ENCODE measurements at regions not wholly inside any gene's neighbourhood (a gene's known extent, or its start where the extent isn't known, plus 50 kb on each side); places are given as distances from the start of the nearest gene placed in this dataset.
"Not testable (repeated sequence)": the region's sequence is repeated elsewhere in the genome, so short reads cannot be mapped to it uniquely, and the experiment has no call there.

DNA sequence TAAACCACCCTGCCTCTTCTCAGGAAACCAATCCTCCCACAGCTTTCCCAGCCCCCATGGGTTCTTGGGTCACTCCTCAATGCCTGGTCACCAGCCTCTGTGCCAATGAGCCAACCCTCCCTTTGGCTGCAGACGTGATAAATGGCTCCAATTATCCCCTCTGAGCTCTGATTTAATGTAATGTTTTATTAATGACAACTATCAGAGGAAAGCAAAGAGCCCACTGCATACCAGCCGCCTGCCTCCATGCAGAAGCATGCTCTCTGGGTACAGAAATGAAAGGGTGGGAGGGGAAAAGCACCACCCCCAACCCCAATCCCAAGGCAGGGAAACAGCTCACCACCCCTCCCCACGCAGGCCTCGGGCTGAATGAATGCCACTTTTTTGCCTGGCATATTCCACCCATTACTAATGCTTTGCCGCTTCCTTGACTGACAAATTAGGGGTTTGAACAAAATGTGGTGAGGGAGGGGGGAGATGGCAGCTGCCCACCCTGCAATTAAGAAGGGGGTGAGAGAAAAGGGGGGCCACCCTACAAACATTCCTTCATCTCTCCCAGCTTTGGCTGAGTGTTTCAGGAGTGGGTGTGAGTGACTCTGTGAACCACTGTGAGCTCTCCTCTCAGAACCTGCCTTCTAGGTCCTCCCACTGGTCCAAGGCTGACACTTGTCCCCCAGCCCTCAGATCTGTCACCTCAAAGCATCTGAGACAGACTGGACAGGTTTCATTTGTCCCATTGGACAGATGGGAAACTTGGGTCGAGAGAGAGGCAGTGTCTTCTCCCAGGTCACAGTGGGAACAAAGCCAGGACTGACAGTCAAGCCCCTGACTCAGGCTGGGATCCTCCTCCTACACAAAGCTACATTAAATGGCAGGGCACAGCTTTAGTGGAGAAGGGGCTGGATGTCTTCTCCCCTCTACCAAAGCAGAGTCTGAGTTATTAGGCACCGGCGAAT, 161.5 kb downstream of the TMEM132E start:
- no peak for DNase-seq (ENCODE audit: low read depth in 2 of 2)

DNA sequence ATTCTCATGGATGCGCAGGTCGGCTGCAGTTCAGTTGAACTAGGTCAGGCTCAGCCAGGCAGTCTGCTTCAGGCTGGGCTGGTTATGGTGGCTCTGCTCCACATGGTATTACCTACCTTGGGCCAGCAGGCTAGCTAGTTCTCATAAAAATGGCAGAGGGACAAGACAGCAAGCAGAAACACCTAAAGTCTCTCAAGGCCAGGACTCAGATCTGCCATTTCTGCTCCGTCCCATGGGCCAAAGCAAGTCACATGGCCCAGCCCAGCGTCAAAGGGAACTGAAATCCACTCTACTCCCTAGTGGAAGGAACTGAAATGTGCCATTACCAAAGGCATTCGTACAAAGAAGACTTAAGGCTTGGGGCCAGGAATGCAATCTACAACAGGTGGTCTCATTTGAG, 160.0 kb downstream of the TMEM132E start:
- DNase-seq (ENCODE audit: low read depth in 2 of 2), result no peak

DNA sequence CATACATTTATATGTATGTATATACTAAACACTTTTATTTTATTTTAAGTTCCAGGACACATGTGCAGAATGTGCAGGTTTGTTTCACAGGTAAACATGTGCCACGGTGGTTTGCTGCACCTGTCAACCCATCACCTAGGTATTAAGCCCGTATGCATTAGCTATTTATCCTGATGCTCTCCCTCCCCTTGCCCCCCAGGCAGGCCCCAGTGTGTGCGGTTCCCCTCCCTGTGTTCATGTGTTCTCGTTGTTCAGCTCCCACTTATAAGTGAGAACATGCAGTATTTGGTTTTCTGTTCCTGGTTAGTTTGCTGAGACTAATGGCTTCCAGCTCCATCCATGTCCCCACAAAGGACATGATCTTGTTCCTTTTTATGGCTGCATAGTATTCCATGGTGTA, 158.3 kb downstream of the TMEM132E start:
- DNase-seq (ENCODE audit: low read depth in 2 of 2), result not testable (repeated sequence)

DNA sequence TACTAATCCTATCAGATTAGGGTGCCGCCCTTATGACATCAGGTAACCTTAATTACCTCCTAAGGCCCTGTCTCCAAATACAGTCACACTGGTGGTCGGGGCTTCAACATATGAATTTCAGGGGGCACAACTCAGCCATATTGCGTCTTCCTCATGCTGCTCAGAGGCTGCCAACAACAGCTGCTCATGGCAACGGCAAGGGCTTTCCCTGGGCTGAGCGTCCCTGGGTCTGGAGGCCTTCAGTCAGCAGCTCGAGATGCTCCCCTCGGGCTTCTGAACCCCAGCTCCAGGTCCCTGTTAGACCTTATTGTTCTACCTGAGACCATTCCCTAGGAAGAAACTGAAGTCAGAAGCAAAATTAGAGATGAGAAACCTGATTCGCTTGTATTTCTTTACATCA, 157.2 kb downstream of the TMEM132E start:
- no peak for DNase-seq (ENCODE audit: low read depth in 2 of 2)

DNA sequence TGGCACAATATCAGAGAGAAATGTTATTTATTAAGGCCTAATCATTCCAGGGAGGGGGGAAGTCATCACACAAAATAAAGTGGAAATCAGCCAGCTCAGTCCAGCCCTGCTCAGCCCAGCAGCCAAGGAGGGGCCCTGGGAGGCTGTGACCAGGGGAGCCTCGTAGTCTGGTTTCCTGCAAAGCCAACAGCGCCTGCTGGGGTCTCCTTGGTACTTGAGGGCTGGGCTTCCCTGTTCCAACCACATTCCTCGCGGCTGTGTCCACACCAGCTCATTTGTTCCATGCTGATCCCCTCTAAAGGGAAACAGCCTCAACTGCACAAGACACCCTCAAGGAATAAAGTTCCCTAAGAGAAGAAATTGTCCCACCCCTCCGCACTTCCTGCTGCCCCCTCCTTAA, 154.0 kb downstream of the TMEM132E start:
- no peak for DNase-seq (ENCODE audit: low read depth in 2 of 2)

DNA sequence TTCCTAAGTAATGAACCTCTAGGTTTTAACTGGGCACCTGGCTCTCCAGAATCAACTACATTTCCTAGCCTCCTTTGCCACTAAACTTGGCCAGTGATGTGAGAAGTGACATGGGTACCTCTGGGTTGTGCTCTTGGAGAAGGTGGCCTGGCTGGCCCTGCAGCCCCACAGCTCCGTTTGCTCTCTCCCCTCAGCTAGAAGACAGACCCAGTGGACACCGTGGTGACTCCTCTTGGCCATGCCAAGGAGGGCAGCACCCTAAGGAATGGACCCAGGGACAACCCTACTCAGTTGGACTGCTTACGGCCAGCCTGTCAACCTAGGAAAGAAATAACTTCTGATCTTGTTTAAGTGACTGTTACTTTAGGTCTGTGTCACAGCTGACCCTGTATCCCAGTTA, 151.4 kb downstream of the TMEM132E start:
- DNase-seq (ENCODE audit: low read depth in 2 of 2), result no peak

DNA sequence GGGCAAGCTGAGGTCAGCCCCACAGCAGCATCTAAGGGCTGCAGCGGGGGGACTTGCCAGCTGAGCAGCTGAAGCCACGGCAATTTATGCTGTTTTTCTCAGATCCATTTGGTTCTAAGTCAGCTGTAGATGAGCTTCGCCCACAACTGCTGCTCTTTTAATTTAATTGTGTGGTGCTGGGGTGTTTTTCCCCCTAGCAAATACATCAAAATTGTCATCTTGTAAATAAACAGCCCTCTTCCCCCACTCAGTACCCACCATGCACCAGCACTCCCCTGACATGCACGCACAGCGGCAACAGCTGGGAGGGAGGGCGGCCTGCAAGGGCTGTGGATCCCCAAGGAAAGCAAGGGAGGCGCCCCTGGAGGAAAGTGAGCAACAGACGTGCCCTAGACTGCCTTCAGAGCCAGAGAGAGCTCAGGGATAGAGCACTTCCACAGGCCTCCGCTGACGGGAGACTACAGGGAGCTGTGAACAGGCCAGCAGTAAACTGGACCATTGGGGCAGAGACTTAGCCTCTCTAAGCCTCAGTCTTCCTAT, 149.5 kb downstream of the TMEM132E start:
- no peak for DNase-seq (ENCODE audit: low read depth in 2 of 2)

DNA sequence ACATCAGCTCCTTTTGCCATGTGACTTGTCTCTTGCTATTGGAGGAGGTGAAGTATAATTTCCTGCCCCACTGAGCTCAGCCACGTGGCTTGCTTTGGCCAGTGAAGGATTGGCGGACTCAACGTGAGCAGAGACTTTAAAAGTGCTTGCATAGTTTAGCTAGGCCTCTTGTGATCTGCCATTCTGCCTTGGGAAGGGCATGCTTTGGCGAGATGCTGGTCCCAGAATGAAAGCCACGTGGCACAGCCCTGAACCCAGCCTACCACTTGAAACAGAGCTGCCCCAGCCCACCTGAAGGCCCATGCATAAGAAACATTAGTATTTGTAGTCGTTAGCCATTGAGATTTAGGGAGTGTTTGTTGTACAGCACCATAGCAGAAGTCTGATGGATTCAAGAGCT, 148.2 kb downstream of the TMEM132E start:
- no peak for DNase-seq (ENCODE audit: low read depth in 2 of 2)

DNA sequence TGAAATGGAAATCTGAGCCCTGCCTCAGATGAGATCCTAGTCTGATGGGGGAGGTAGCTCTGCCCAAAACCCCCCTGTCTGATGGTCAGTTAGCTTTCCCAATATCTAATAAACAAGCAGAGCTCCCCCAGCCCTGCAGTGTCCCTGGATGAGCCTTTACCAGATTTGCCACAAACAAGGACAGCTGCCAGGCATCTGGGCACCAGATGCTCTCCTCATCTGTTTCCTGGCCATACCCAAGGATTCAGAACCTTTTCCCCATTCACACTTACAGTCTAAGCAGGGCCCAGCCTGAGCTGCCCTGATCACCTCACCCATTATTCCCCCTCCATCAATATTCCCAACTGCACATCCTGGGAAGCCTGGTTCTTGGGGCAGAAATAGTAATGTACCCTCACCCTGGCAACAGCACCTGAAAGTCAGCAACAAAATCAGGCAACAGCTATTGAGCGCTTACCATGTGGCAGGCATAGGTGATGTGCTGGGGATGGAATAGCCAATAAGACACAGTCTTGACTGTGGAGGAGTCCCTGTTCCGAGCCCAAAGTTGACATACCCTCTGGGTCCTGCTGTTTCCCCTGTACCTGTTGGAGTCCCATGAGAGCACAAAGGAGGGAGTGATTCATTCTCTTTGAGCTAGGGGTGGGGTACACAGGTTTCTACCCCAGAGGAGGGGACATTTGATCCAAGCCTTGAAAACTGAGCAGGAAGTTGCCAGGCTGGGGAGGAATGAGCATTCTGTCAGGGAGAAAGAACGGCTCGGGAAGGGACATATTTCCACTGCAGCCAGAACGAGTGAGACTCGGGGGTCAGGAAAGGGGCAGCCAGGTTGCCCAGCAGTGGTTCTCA, 147.4 kb downstream of the TMEM132E start:
- no peak for DNase-seq (ENCODE audit: low read depth in 2 of 2)

DNA sequence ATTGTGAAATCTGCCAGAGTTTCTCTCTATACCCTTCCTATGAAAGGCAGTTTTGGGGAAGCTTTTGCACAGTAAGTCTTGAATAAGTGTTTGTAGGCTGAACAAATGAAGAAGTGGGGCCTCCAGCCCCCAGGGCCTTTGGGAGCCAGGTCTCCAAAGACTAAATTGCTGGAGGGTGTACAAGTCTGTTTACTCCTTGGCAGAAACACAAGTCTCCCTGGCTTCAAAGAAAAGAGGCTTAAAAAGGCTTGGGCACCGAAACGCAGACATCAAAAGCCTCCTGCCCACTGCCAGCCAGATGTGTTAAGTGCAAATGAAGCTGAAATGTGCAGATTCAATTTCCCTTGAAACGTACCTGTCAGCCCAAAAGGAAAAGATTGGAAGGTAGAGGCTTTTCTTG, 146.3 kb downstream of the TMEM132E start:
- DNase-seq (ENCODE audit: low read depth in 2 of 2), result no peak

DNA sequence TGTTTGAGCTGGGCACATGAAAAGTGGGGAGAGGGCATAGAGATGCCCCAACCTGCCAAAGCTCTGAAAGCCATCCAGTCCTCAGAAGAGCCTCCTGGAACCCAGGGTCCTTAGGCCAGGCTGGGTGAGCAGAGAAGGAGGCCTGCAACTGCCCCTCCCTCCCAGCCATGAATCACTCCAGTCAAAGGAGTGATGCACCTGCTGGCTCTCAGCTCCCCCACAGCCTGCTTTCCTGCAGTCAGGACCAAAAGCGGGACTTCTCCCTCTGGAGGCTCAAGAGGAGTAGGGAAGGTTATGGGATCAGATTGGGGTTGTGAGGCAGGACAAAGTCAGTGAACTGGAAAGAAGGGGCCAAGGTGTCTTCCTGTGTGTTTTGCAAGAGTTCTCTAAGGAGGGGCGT, 145.6 kb downstream of the TMEM132E start:
- no peak for DNase-seq (ENCODE audit: low read depth in 2 of 2)

DNA sequence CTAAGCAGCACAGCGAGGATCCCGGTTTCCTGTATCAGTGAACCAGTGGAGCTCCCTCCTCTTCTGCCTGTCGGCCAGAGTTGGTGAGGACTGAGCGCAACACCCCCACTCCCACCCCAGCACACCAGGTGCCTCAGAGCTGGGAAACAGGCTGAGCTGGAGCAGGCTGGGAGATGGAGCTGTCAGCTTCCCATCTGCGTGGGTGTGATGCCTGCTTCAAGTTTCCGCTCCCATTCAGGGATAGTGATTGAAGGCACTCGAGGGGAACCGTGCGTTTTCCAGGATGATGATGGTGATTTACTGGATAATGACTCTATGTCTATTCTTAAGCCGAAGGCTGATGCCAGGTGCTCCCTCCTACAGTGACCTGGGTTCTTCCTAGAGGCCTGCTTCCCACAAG, 144.5 kb downstream of the TMEM132E start:
- DNase-seq (ENCODE audit: low read depth in 2 of 2), result no peak

DNA sequence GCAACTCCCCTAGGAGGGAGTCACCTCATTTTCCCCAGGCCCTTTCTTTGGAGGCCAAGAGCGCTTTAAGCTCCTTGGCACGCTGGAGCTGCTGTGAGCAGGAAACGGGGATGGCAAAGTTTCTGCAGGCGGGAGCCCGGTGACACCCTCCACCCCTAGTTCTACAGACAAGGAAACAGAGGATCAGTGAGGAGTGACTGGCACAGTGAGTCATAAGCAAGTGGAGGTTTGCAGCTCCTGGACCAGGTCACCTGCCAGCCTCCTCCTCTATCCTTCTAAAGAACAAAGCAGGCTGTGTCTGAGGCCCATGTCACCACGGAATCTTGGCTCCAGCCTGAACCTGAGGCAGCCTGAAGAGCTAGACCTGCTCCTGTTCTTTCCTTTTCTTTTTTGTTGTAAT, 141.9 kb downstream of the TMEM132E start:
- DNase-seq (ENCODE audit: low read depth in 2 of 2), result no peak

DNA sequence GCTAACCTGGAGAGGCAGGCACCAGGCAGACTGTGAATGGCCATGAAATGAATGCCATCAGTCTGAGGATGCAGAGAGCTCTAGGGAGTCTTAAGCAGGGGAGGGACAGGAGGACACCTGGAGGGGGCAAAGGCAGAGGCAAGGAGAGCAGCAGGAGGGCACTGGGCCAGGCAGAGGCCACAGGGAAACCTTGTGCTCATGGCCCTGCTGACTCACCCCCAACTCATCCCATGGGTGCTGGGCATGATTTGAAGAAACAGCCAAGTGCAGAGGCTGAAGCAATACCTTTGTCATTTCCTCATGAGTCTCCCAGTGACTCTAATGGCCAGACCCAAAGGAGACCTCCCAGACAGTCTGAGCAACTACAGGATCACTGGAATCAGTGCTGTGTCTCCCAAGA, 141.4 kb downstream of the TMEM132E start:
- DNase-seq (ENCODE audit: low read depth in 2 of 2), result no peak

DNA sequence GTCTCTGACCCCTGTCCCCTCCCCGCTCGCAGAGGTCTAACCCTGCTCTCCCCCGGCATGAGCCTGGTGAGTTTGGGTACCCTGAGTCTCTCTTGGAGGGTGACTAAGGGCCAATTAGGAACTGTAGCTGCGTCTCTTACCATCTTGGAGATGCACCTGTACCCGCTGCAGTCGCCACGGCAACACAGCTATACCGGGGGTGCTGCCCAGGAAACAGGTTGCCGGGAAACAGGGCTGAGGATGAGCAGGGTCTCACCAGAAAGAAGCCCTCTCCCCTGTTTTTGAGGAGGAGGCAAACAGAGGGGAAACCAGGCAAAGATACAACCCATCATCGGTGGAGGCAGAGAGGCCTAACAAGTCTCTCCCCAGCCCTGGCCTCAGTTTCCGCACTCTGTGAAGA, 140.2 kb downstream of the TMEM132E start:
- no peak for DNase-seq (ENCODE audit: low read depth in 2 of 2)

DNA sequence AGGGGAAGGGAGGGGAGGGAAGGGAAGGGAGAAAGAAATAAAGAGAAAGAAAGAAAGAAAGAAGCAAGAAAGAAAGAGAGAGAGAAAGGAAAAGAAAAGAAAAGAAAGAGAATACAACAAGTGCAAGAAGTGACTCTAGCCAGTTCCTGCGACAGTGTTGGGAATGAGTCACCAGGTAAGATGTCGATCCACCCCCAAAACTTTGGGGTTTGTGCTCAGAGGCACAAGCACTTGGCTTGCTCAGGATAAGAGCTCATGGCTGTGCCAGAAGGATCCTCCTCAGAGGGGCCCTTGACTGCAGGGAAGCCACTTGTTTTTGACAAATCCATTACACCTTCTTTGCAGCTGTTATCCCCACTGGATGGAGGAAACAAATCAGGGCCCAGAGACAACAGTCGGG, 137.7 kb downstream of the TMEM132E start:
- no peak for DNase-seq (ENCODE audit: low read depth in 2 of 2)

DNA sequence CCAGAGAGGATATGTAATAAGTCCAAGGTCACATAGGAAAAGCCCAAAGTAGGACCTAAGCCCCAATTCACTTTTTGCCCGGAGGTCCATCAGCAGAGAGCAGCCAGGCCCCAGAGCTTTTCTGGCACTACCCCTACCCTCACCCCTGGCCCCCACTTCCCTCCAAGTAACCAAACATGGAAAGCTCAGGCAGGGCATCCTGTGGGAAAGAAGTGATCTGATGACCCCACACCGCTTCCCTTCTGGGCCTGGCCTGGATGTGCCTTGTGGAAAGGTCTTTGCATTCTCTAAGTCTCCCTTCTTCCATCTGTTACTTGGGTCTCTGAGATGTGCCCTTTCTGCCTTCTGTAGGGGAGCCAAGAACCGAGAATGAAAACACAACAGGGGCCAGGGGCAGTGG, 136.9 kb downstream of the TMEM132E start:
- no peak for DNase-seq (ENCODE audit: low read depth in 2 of 2)

DNA sequence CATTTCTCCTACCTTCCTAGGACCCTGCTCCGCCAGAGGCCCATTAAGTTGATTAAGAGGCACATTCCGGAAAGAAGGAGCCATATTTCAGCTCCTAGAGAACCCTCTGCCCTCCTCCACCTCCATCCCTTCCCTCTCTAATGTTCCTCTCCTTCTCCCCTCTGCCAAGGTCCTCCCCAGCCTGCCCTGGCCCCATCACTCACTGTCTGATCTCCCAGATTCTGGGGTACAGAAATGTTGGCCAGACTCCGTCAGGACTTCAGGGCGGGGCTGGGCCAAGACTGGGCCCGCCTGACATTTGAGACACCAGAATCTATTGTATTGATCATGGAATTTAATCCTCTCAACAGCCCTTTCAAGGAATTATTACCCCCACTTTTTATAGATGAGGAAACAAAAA, 136.1 kb downstream of the TMEM132E start:
- DNase-seq (ENCODE audit: low read depth in 2 of 2), result no peak

DNA sequence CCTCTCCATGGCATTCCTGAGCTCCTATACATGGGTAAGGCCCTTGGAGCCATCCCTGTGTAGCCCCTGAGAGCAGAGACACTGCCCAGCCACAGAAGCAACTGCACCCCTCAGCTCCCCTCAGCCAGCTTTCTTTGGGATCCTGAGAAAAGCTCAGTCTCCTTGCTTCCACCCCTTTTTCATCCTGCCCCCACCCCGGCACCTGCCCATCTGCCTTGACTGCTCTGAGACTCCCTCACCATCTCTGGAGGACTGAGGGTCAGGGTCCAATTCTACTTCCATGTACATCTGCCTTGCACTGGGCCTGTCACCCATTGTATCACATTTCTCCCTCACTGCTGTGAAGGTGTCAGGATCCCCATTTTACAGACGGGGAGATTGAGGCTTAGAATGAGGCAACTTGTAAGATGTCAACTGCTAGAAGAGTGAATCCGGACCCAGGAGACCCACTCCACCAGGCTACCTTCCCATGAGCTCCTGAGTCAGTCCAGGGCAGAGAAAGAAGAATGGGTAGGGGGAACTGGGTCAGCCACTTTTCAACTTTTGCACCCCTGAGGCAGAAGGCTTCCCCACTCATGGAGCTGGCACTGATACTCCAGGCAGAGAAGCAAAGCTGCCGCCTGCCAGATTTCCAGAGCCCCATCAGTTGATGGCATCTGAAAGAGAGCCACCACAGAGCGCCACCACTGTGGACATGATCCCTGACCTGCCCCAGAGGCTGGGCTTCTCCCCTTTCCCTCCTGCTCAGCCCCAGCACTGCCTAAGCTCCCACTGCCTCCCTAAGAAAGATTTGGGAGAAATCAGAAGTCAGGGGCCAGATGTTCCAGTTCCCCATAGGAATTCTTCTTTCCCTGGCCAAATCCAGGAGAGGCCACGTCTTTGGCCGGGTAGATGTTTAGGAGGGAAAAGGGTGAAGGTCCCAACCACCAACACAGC, 135.4 kb downstream of the TMEM132E start:
- no peak for DNase-seq (ENCODE audit: low read depth in 2 of 2)

DNA sequence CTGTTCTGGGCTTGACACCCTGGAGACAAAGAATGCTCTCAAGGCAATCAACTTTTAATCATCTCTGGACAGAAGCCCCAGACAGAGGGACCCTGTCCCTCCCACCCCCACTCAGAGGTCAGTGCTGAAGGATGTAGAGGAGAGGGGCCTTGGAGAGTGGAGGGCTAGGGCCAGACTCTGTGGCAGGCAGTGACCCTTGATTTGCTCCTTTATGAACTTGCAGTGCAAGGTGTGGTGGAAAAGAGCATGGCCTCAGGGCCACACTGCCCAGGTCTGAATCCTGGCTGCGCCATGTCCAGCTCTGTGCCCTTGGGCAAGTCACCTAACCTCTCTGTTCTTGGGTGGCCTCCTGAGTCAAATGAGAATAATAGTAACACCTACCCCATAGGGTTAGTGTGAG, 134.3 kb downstream of the TMEM132E start:
- DNase-seq (ENCODE audit: low read depth in 2 of 2), result no peak

DNA sequence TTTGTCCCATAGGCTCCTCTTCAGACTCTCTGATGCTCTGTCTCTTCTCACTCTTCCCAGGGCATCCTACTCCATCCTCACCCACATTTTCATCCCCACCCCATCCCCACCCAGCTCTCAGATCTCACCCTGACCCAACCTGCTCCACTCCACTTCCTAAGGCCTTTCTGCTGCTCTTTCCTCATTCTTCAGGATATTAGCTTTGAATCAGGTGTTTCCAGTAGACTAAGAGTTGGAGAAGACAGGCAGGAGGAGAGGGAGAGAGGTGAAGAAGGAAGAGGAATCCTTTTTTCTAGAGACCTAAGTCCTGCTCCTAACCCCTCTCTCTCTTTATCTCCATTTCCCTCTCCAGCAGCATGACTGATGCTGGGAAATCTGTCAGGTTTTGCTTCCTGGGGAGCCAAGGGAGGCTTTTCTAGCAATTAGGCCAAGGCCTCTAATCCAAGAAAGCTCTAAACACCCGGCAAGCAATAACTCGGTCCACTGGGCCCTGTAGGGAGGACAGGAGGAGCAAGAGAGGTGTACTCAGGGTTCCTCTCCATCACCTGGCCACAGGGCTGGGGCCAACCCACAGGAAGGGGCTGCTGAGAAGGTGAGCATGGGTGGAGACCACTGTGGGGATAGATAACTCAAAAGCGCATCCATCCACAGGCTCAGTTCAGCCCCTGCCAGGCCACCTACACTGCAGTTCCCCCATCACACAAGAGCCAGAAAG, 133.3 kb downstream of the TMEM132E start:
- no peak for DNase-seq (ENCODE audit: low read depth in 2 of 2)
